GM10266 (cell line): ENCODE measurements at regions not wholly inside any gene's neighbourhood (a gene's known extent, or its start where the extent isn't known, plus 50 kb on each side); places are given as distances from the start of the nearest gene placed in this dataset.
"Not testable (repeated sequence)": the region's sequence is repeated elsewhere in the genome, so short reads cannot be mapped to it uniquely, and the experiment has no call there.

Experiments used
- DNase-seq: peaks from one replicate; pipeline ENCODE4 v3.0.0; 2012; ENCODE audit errors: extremely low spot score
- TF ChIP-seq, protein P1 (sequence below): IDR thresholded peaks from 2 replicates; pipeline ENCODE4 v1.5.1; 2012; ENCODE audit warnings: mild to moderate bottlenecking, low read depth; ENCODE audit not compliant: control insufficient read depth, insufficient read depth; ENCODE audit errors: missing control alignments

DNA sequence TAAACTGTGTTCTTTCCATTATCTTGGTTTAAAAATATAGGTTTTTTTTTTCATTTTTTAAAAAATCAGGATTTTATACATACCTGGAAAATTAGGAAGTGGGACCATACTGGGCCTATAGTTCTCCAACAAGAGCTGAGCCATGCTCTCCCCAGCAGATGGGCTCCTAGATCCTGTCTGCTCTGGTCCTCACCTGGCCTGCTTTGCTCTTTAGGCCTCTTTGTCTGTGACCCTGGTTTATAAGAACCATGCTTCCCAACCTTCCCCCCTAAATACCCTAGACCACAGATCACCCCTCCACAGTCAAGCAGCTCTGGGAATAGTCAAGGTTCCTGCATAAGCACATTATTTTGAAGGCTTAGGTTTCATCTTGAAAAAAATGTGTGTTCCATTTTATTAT is 185.0 kb upstream of the TSHZ3 start:
- TF ChIP-seq, protein P1, sequence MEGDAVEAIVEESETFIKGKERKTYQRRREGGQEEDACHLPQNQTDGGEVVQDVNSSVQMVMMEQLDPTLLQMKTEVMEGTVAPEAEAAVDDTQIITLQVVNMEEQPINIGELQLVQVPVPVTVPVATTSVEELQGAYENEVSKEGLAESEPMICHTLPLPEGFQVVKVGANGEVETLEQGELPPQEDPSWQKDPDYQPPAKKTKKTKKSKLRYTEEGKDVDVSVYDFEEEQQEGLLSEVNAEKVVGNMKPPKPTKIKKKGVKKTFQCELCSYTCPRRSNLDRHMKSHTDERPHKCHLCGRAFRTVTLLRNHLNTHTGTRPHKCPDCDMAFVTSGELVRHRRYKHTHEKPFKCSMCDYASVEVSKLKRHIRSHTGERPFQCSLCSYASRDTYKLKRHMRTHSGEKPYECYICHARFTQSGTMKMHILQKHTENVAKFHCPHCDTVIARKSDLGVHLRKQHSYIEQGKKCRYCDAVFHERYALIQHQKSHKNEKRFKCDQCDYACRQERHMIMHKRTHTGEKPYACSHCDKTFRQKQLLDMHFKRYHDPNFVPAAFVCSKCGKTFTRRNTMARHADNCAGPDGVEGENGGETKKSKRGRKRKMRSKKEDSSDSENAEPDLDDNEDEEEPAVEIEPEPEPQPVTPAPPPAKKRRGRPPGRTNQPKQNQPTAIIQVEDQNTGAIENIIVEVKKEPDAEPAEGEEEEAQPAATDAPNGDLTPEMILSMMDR = no peak
- no peak for DNase-seq

DNA sequence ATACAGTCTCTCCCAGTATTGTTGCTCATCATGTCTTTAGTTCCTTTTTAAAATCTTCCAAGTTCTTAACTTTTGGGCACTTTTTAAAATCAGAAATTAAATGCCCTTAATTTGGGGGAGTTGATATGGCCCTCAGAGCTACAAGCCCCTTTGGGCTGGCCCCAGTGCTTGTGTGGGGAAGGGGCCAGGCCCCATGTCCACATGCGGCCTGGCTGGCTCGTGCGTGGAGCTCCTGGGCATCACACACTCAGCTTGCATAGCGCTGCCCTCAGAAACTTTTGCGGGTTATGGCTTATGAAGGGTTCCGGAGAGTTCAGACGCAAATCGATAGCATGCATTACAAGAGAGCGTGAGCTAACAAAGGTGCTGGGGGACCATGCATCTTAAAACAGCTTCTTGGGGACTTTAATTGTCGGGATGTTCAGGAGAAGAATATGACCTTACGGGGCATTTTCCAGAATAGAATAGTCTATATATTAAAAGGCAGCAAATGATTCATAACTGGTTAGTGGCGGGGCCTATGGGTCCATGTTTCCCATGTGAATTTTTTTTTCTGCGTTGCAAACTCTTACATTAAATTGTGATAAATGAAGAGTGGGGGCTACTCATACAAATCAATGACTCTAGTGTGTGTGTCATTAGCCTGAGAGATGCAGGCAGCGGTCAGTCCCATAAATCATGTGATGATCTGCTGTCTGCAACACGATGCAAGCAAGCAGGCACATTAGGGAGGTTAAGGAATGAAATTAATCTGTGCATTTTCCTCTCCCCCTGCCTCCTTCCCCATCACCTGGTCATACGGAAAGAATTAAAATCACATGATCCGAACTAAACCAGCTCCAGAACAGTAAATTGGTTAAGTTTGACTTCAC is 185.8 kb upstream of the TSHZ3 start:
- DNase-seq = no peak
- TF ChIP-seq, protein P1 = no peak

DNA sequence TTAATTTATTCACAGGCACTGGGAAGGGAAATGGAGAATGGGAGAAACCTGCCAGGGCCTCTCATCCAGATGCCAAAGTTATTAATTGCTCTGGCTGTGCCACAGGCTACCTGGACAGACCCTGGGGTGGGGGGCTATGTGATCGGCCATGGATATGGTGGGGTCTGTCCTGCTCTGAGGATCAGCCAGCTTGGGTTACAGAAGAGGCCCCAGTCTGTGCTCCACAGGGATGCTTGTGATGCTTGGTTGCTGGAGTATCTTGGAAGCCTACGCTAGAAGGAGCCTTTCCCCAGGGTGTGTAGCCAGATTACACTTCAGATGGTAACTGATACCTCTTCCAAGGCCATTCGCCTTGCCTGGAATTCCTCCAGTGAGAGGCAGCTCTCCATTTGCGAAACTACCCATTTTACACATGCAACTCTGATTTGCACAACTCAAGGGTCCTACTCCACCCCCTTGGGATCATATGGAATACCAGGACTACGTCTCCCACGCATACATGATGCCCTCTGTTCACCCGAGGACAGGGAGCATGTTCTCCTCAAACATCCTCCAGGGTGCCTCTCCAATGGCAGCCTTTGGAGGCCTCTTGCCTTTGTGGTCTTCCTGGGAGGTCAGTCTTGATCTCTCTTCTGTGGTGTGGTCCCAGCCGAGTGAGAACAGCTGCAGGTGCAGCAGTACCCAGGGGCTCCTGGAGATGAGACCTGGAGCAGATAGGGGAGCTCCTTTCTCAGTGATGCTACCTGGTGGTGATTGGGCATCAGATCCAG is 186.6 kb upstream of the TSHZ3 start:
- TF ChIP-seq, protein P1 = no peak
- no peak for DNase-seq

DNA sequence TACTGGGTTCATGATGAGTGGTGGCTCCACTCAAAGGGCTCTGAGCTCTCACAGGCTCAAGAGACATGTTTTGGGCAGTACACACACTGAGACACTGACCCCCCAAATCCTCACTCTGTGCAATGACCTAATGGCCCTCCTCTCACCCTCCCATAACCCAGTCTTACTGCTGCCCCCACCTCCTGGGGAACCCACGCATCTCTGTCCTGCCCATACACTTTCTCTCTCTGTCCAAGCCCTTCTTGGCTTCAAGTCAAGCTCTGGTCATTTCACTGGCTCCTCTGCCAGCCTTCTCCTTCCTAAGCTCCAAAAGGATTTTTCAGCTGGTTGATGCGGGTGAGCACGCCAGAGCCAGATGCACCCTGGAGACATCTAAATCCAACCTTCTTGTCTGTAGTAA is 187.9 kb upstream of the TSHZ3 start:
- no peak for DNase-seq
- TF ChIP-seq, protein P1 = no peak

DNA sequence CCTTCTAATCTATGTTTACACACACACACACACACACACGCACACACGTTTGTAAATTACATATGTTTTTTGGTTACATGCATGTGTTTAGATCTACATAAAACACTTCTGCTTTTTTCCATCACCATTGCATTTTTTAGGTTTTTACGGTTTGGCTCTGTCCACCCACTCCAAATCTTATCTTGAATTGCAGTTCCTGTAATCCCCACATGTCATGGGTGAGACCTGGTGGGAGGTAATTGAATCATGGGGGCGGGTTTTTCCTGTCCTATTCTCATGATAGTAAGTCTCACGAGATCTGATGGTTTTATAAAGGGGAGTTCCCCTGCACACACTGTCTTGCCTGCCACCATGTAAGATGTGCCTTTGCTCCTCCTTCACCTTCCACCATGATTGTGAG is 188.7 kb upstream of the TSHZ3 start:
- DNase-seq = not testable (repeated sequence)

DNA sequence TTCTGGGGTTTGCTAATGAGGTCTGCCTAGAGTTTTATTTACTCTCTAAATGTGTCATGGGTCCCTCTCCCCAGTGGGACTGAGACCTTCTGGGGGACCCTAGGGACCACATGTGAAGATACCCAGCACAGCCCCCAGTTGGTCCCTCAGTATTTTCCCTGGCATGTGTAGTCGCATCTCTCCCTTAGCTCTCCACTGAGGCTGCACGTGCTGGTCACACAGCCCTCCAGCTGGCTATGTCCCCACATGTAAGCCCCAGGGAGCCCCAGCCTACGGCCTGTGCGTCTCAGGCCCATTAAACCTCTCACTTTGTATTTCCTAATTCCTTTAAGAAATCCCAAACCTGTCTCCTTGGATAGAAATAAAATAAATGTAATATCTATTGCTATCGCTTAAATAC is 189.6 kb upstream of the TSHZ3 start:
- TF ChIP-seq, protein P1 = no peak
- no peak for DNase-seq

DNA sequence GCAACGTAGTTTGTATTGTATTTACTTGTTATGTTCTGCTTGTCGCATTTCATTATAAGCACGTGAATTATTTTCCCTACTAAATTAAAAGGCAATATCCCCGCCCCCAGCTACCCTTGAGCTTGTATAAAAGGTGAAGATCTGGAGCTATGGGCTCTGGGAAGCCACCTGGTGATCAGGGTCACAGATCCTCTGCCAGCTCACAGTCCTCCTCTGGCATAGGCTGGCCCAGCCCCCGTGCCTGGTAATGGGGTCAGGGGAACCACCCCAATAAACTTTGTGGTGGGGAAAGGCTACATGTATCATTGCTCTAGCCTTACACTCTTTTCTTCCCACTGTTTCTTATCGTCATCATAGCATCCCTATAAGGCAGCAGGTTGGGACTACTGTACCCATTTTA is 190.2 kb upstream of the TSHZ3 start:
- DNase-seq = no peak
- TF ChIP-seq, protein P1 = no peak

DNA sequence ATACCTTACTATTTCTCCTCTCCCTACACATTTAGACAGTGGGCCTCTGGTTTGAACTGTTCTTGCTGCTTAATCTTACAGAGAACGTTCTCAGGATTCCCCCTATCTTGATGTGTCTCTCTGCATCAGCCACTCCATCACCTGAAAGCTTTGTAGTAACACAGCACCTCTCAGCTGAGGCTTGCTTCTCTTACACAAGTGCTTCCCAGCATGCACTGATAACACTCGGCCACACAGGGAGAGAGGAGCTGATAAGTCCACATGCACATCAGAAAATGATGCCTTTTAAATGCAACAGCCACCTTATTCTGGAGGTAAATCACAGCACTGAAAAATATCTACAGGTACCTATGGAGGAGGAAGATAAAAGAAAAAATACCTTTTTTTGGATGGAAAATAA is 192.2 kb upstream of the TSHZ3 start:
- TF ChIP-seq, protein P1 = no peak

More for the DNA sequence above, 192.2 kb upstream of the TSHZ3 start:
- no peak for DNase-seq
